HCT116 (cell line): ENCODE measurements at regions not wholly inside any gene's neighbourhood (a gene's known extent, or its start where the extent isn't known, plus 50 kb on each side); places are given as distances from the start of the nearest gene placed in this dataset.

ENCODE experiments used
- ATAC-seq: fragments of 200-7000 bp; cut with Tn5 transposase; 2 replicates; pipeline ENCODE4 v1.9.1; 2020; ENCODE audit warnings: mild to moderate bottlenecking, moderate library complexity
- BruUV-seq: library from RNA; stranded (reverse); fragments of 400-500 nt; replicated peaks from 2 replicates; lab custom pipeline; 2021; lab: Mats Ljungman, UMichigan
- CTCF ChIA-PET: fragments of 300-600 bp; sonication (Branson Sonifier 250); formaldehyde crosslinking; loops from one replicate; lab custom pipeline; 2021; ENCODE audit warnings: antibody characterized with exemption; lab: Charles Lee
- POLR2A ChIA-PET: fragments of 300-600, 350-600 bp; sonication (Branson Sonifier 250); formaldehyde crosslinking; loops from one replicate; lab custom pipeline; 2021; ENCODE audit warnings: antibody characterized with exemption; lab: Charles Lee
- RAD21 ChIA-PET, 2 experiments: fragments of 300-600 bp; sonication (Branson Sonifier 250); formaldehyde crosslinking; loops; one replicate each; lab custom pipeline; 2023; ENCODE audit warnings: low total read pairs in 2 of 2; ENCODE audit not compliant: uncharacterized antibody in 2 of 2, unreplicated experiment in 2 of 2, low non-redundant PET in 1 of 2; lab: Charles Lee
- DNase-seq: peaks from one replicate; pipeline ENCODE4 v3.0.0-alpha.2; 2010; ENCODE audit warnings: low read depth, low spot score
- H2AFZ ChIP-seq: fragments of 200-600 bp; shearing (Covaris generic), sonication (generic); 2 replicates; pipeline ENCODE4 v1.6.1; 2017; ENCODE audit warnings: low read depth, mixed run types, mixed read lengths, antibody characterized with exemption, low read length; ENCODE audit not compliant: poor library complexity, severe bottlenecking
- H3K27ac ChIP-seq: 2 replicates; pipeline ENCODE4 v1.5.1; 2012; ENCODE audit warnings: low read depth, low read length
- H3K27me3 ChIP-seq: fragments of 200-600 bp; sonication (generic); 2 replicates; pipeline ENCODE4 v1.6.1; 2016; ENCODE audit warnings: mixed run types, low read length, mixed read lengths; ENCODE audit not compliant: insufficient read depth
- H3K36me3 ChIP-seq, 2 experiments: fragments of 200-500 bp in 1 of 2; fragments of 200-600 bp in 1 of 2; sonication (Bioruptor generic) in 1 of 2; sonication (generic) in 1 of 2; 2 replicates each; pipeline versions ENCODE4 v1.5.1 to v1.6.1; 2014 to 2016; ENCODE audit warnings: low read length in 2 of 2, inconsistent platforms in 1 of 2, mixed read lengths in 1 of 2, mixed run types in 1 of 2; ENCODE audit not compliant: insufficient read depth in 2 of 2, control insufficient read depth in 1 of 2
- H3K4me1 ChIP-seq, 2 experiments: fragments of 200-600 bp in 1 of 2; sonication (generic) in 1 of 2; 2 replicates each; pipeline versions ENCODE4 v1.5.1 to v1.6.1; 2012 to 2017; ENCODE audit warnings: low read length in 2 of 2, inconsistent platforms in 1 of 2, mild to moderate bottlenecking in 1 of 2, mixed read lengths in 1 of 2, mixed run types in 1 of 2, moderate library complexity in 1 of 2; ENCODE audit not compliant: insufficient read depth in 2 of 2, control insufficient read depth in 1 of 2
- H3K4me2 ChIP-seq: fragments of 200-600 bp; sonication (generic); 2 replicates; pipeline ENCODE4 v1.6.1; 2017; ENCODE audit warnings: mixed run types, low read length, mixed read lengths
- H3K4me3 ChIP-seq, 2 experiments: fragments of 200-600 bp in 1 of 2; sonication (generic) in 1 of 2; replicated peaks in 1 of 2; 2 replicates each; pipeline ENCODE4 v1.5.1; 2011 to 2016; ENCODE audit warnings: low read length in 2 of 2, control low read depth in 1 of 2, low read depth in 1 of 2, mild to moderate bottlenecking in 1 of 2, mixed read lengths in 1 of 2, mixed run types in 1 of 2
- H3K79me2 ChIP-seq: fragments of 200-600 bp; sonication (generic); 2 replicates; pipeline ENCODE4 v1.6.1; 2017; ENCODE audit warnings: mild to moderate bottlenecking, mixed run types, low read length, moderate library complexity, mixed read lengths; ENCODE audit not compliant: insufficient read depth
- H3K9ac ChIP-seq: fragments of 200-600 bp; sonication (generic); 2 replicates; pipeline ENCODE4 v1.6.1; 2016; ENCODE audit warnings: low read length, mixed read lengths
- H3K9me2 ChIP-seq: fragments of 200-600 bp; sonication (generic), shearing (Covaris generic); 2 replicates; pipeline ENCODE4 v1.6.1; 2017; ENCODE audit warnings: mixed run types, mild to moderate bottlenecking, moderate library complexity; ENCODE audit not compliant: insufficient read depth
- H3K9me3 ChIP-seq, 2 experiments: fragments of 200-500 bp in 1 of 2; fragments of 200-600 bp in 1 of 2; sonication (Bioruptor generic) in 1 of 2; sonication (generic) in 1 of 2; 2 replicates each; pipeline ENCODE4 v1.6.1; 2014 to 2017; ENCODE audit warnings: low read length in 2 of 2, mixed read lengths in 2 of 2, inconsistent platforms in 1 of 2, low read depth in 1 of 2, mild to moderate bottlenecking in 1 of 2, mixed run types in 1 of 2, moderate library complexity in 1 of 2; ENCODE audit not compliant: control insufficient read depth in 1 of 2, insufficient read depth in 1 of 2
- H4K20me1 ChIP-seq: fragments of 200-600 bp; sonication (generic), shearing (Covaris generic); 2 replicates; pipeline ENCODE4 v1.6.1; 2017; ENCODE audit warnings: mixed run types, mild to moderate bottlenecking, moderate library complexity; ENCODE audit not compliant: insufficient read depth
- ATF3 ChIP-seq: IDR thresholded peaks from 2 replicates; pipeline ENCODE4 v1.6.1; 2012
- CBX3 ChIP-seq: IDR thresholded peaks from 2 replicates; pipeline ENCODE4 v1.6.1; 2012; ENCODE audit warnings: low read depth
- CEBPB ChIP-seq: IDR thresholded peaks from 2 replicates; pipeline ENCODE4 v1.6.1; 2012; ENCODE audit warnings: low read depth
- EZH2 ChIP-seq: fragments of 200-600 bp; sonication (generic); IDR thresholded peaks from 2 replicates; pipeline ENCODE4 v1.6.1; 2017; ENCODE audit warnings: antibody characterized with exemption, mixed run types
- EZH2phosphoT487 ChIP-seq: fragments of 200-600 bp; IDR thresholded peaks from 2 replicates; pipeline ENCODE4 v1.6.1; 2018; ENCODE audit warnings: antibody characterized with exemption, borderline replicate concordance
- FOSL1 ChIP-seq: IDR thresholded peaks from 2 replicates; pipeline ENCODE4 v1.6.1; 2012; ENCODE audit warnings: low read depth
- JUND ChIP-seq: IDR thresholded peaks from 2 replicates; pipeline ENCODE4 v1.6.1; 2012
- POLR2AphosphoS5 ChIP-seq: IDR thresholded peaks from 2 replicates; pipeline ENCODE4 v1.6.1; 2011; ENCODE audit warnings: mild to moderate bottlenecking, low read depth, low read length, moderate library complexity
- RAD21 ChIP-seq: IDR thresholded peaks from 2 replicates; pipeline ENCODE4 v1.6.1; 2012; ENCODE audit warnings: low read depth, mild to moderate bottlenecking
- SIN3A ChIP-seq: IDR thresholded peaks from 2 replicates; pipeline ENCODE4 v1.6.1; 2012; ENCODE audit warnings: low read depth
- intact Hi-C: fragments of 100-400 bp; cut with micrococcal nuclease; formaldehyde crosslinking; loops from 2 replicates; pipeline ENCODE4 v1.10.0; 2022
- TF ChIP-seq, protein P1 (sequence below), 3 experiments: fragments of 200-600 bp in 1 of 3; sonication (generic) in 1 of 3; IDR thresholded peaks in 2 of 3; conservative IDR thresholded peaks in 1 of 3; 2 replicates each; pipeline ENCODE4 v1.5.1; 2012 to 2017; ENCODE audit warnings: low read depth in 2 of 3, low read length in 2 of 3, antibody characterized with exemption in 1 of 3, borderline replicate concordance in 1 of 3, control low read depth in 1 of 3, mild to moderate bottlenecking in 1 of 3, mixed read lengths in 1 of 3, mixed run types in 1 of 3, moderate library complexity in 1 of 3; ENCODE audit not compliant: insufficient read depth in 1 of 3
- TF ChIP-seq, protein P2 (sequence below): IDR thresholded peaks from 2 replicates; pipeline ENCODE4 v1.6.1; 2012; ENCODE audit warnings: low read depth

DNA sequence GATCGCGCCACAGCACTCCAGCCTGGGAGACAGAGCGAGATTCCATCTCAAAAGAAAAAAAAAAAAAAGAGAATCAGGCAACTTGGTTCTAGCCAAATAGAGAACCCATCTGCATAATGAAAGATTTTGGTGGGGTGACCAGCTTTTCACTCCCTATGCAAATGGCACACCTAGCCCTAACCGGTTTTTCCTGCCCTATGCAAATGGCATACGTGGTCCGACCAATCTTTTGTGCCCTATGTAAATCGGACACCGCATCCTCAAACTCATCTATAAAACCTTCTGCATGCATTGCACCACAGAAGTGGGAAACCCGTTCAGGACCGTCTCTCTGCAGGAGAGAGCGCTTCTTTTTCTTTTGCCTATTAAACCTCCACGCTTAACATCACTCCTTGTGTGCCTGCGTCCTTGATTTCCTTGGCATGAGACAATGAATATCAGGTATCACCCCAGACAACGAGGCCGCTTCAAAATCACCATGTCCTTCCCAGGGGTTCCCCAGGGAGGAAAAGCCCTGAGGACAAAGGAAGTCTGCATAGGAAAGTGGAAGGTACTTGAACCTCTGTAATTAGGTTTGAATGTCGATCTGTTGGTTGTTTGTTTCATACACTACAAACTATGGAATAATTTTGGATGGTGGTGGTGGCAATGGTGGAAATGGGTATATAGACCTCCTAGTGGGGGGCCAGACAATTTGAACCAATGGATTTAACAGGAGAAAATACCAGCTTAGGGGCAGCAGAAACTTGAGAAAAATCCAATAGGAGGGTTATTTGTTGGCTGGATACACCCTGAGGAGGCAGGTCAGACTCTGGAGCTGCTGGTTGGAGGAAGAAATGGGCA lies 396.2 kb downstream of the TYW1 start:
- CTCF ChIA-PET = no interaction called here
- no peak for ATAC-seq
- RAD21 ChIA-PET = no interaction called here

More for the DNA sequence above, 396.2 kb downstream of the TYW1 start:
- no peak overlapping the region for H3K9ac ChIP-seq
- H3K4me2 ChIP-seq = no peak overlapping the region
- H3K9me2 ChIP-seq = no peaks in the 10 kb centered on the region
- H3K36me3 ChIP-seq = no peaks in the 10 kb centered on the region
- no peak overlapping the region for H3K4me3 ChIP-seq
- no peaks in the 10 kb centered on the region for H3K79me2 ChIP-seq
- H3K27me3 ChIP-seq = no peaks in the 10 kb centered on the region
- POLR2A ChIA-PET = no interaction called here
- no peak for TF ChIP-seq EZH2
- TF ChIP-seq JUND = no peak
- TF ChIP-seq ATF3 = no peak
- TF ChIP-seq POLR2AphosphoS5 = no peak
- TF ChIP-seq RAD21 = no peak
- TF ChIP-seq, protein P1, sequence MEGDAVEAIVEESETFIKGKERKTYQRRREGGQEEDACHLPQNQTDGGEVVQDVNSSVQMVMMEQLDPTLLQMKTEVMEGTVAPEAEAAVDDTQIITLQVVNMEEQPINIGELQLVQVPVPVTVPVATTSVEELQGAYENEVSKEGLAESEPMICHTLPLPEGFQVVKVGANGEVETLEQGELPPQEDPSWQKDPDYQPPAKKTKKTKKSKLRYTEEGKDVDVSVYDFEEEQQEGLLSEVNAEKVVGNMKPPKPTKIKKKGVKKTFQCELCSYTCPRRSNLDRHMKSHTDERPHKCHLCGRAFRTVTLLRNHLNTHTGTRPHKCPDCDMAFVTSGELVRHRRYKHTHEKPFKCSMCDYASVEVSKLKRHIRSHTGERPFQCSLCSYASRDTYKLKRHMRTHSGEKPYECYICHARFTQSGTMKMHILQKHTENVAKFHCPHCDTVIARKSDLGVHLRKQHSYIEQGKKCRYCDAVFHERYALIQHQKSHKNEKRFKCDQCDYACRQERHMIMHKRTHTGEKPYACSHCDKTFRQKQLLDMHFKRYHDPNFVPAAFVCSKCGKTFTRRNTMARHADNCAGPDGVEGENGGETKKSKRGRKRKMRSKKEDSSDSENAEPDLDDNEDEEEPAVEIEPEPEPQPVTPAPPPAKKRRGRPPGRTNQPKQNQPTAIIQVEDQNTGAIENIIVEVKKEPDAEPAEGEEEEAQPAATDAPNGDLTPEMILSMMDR (IDR thresholded peaks at IDR 0.05 in 2 of 3, conservative IDR thresholded peaks at IDR 0.05 in 1 of 3; ENCODE audit: borderline replicate concordance in 1 of 3, insufficient read depth in 1 of 3, low read depth in 2 of 3, low read length in 2 of 3) = no peak
- TF ChIP-seq CEBPB = no peak
- TF ChIP-seq EZH2phosphoT487 = no peak
- TF ChIP-seq, protein P2, sequence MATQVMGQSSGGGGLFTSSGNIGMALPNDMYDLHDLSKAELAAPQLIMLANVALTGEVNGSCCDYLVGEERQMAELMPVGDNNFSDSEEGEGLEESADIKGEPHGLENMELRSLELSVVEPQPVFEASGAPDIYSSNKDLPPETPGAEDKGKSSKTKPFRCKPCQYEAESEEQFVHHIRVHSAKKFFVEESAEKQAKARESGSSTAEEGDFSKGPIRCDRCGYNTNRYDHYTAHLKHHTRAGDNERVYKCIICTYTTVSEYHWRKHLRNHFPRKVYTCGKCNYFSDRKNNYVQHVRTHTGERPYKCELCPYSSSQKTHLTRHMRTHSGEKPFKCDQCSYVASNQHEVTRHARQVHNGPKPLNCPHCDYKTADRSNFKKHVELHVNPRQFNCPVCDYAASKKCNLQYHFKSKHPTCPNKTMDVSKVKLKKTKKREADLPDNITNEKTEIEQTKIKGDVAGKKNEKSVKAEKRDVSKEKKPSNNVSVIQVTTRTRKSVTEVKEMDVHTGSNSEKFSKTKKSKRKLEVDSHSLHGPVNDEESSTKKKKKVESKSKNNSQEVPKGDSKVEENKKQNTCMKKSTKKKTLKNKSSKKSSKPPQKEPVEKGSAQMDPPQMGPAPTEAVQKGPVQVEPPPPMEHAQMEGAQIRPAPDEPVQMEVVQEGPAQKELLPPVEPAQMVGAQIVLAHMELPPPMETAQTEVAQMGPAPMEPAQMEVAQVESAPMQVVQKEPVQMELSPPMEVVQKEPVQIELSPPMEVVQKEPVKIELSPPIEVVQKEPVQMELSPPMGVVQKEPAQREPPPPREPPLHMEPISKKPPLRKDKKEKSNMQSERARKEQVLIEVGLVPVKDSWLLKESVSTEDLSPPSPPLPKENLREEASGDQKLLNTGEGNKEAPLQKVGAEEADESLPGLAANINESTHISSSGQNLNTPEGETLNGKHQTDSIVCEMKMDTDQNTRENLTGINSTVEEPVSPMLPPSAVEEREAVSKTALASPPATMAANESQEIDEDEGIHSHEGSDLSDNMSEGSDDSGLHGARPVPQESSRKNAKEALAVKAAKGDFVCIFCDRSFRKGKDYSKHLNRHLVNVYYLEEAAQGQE = no peak
- no peak for TF ChIP-seq SIN3A
- no peak for TF ChIP-seq FOSL1
- TF ChIP-seq CBX3 = no peak
- BruUV-seq = no TSS peak
- H3K27ac ChIP-seq = no peak overlapping the region
- intact Hi-C loops = no loop called here
- no peaks in the 10 kb centered on the region for H3K4me1 ChIP-seq
- no peak overlapping the region for H2AFZ ChIP-seq
- no peaks in the 10 kb centered on the region for H4K20me1 ChIP-seq
- DNase-seq = no peak
- no peaks in the 10 kb centered on the region for H3K9me3 ChIP-seq
